BE2C (cell line): ENCODE measurements at regions not wholly inside any gene's neighbourhood (a gene's known extent, or its start where the extent isn't known, plus 50 kb on each side); places are given as distances from the start of the nearest gene placed in this dataset.

Experiments used
- DNase-seq: peaks from one replicate; pipeline ENCODE4 v3.0.0-alpha.2; 2020
- H3K27me3 ChIP-seq: fragments of 250-450 bp; sonication (Bioruptor Pico); 2 replicates; pipeline ENCODE4 v1.5.1; 2020; ENCODE audit warnings: mild to moderate bottlenecking
- H3K36me3 ChIP-seq: fragments of 250-450 bp; sonication (Bioruptor Pico); 2 replicates; pipeline ENCODE4 v1.5.1; 2020; ENCODE audit warnings: mild to moderate bottlenecking
- H3K4me1 ChIP-seq: fragments of 250-450 bp; sonication (Bioruptor Pico); 2 replicates; pipeline ENCODE4 v1.5.1; 2020
- H3K4me3 ChIP-seq: 2 replicates; pipeline ENCODE4 v1.5.1; 2011; ENCODE audit warnings: low read depth, low read length
- H3K9me3 ChIP-seq: fragments of 250-450 bp; sonication (Bioruptor Pico); 2 replicates; pipeline ENCODE4 v1.5.1; 2020
- CTCF ChIP-seq: IDR thresholded peaks from 2 replicates; pipeline ENCODE4 v1.5.1; 2012; ENCODE audit warnings: mild to moderate bottlenecking, low read depth, low read length

GRCh38 chr10:35765996-35766395, 123.9 kb upstream of the FZD8 start:
- H3K9me3 ChIP-seq, result no peaks in the 10 kb centered on the region
- no peak for DNase-seq
- H3K36me3 ChIP-seq, result no peaks in the 10 kb centered on the region
- no peaks in the 10 kb centered on the region for H3K27me3 ChIP-seq
- H3K4me1 ChIP-seq, result no peaks in the 10 kb centered on the region
- TF ChIP-seq CTCF, result no peak
- no peak overlapping the region for H3K4me3 ChIP-seq

- DNase-seq, result no peak
- no peaks in the 10 kb centered on the region for H3K27me3 ChIP-seq
- no peaks in the 10 kb centered on the region for H3K4me1 ChIP-seq
- H3K36me3 ChIP-seq, result no peaks in the 10 kb centered on the region
- H3K4me3 ChIP-seq, result no peak overlapping the region
- no peak for TF ChIP-seq CTCF
- no peaks in the 10 kb centered on the region for H3K9me3 ChIP-seq
Observed at GRCh38 chr10:35765066-35765527, 123.0 kb upstream of the FZD8 start.

- Histone ChIP-seq H3K9me3 (no peaks in the 10 kb centered on the region), H3K27me3 (no peaks in the 10 kb centered on the region), H3K36me3 (no peaks in the 10 kb centered on the region), H3K4me1 (no peaks in the 10 kb centered on the region), H3K4me3 (no peak overlapping the region)
- TF ChIP-seq CTCF, result no peak
- no peak for DNase-seq
Observed at GRCh38 chr10:35762311-35763030, 120.4 kb upstream of the FZD8 start.

- TF ChIP-seq CTCF, result no peak
- Histone ChIP-seq H3K27me3 (no peaks in the 10 kb centered on the region), H3K36me3 (no peaks in the 10 kb centered on the region), H3K4me1 (no peaks in the 10 kb centered on the region), H3K9me3 (no peaks in the 10 kb centered on the region), H3K4me3 (no peak overlapping the region)
- no peak for DNase-seq
Observed at GRCh38 chr10:35758076-35758475, 116.0 kb upstream of the FZD8 start.

- no peaks in the 10 kb centered on the region for H3K36me3 ChIP-seq
- DNase-seq, result no peak
- no peaks in the 10 kb centered on the region for H3K27me3 ChIP-seq
- no peaks in the 10 kb centered on the region for H3K4me1 ChIP-seq
- H3K4me3 ChIP-seq, result no peak overlapping the region
- no peaks in the 10 kb centered on the region for H3K9me3 ChIP-seq
- no peak for TF ChIP-seq CTCF
Observed at GRCh38 chr10:35754519-35754918, 112.4 kb upstream of the FZD8 start.

- no peak overlapping the region for H3K4me3 ChIP-seq
- no peak for TF ChIP-seq CTCF
- no peak for DNase-seq
Observed at GRCh38 chr10:35752469-35753461, 110.7 kb upstream of the FZD8 start.

More at GRCh38 chr10:35752469-35753461, 110.7 kb upstream of the FZD8 start:
- H3K27me3 ChIP-seq, result no peaks in the 10 kb centered on the region
- H3K36me3 ChIP-seq, result no peaks in the 10 kb centered on the region
- no peaks in the 10 kb centered on the region for H3K9me3 ChIP-seq
- no peaks in the 10 kb centered on the region for H3K4me1 ChIP-seq
